ENCODE measurements at regions not wholly inside any gene's neighbourhood (a gene's known extent, or its start where the extent isn't known, plus 50 kb on each side); places are given as distances from the start of the nearest gene placed in this dataset.

GRCh38 chr16:66291833-66292232 lies 74.7 kb upstream of the CDH5 start:
- TF ChIP-seq POLR2A (IDR thresholded peaks at IDR 0.05) (no peak), CTCF (IDR thresholded peaks at IDR 0.05) (no peak)

Measured in uterus (tissue), 2 donors.